Uterus (tissue), 2 donors: ENCODE measurements at regions not wholly inside any gene's neighbourhood (a gene's known extent, or its start where the extent isn't known, plus 50 kb on each side); places are given as distances from the start of the nearest gene placed in this dataset.

Experiments
- CTCF ChIP-seq, 4 experiments: fragments of 200-600 bp in 2 of 4; fragments of 450-650 bp in 2 of 4; sonication (generic) in 2 of 4; IDR thresholded peaks; one replicate each; pipeline ENCODE4 v1.5.1; 2016 to 2019; ENCODE audit warnings: antibody characterized with exemption in 4 of 4, mild to moderate bottlenecking in 2 of 4, moderate library complexity in 1 of 4
- POLR2A ChIP-seq, 2 donors: fragments of 450-650 bp; IDR thresholded peaks; one replicate each; pipeline ENCODE4 v1.6.1; 2016; ENCODE audit warnings: antibody characterized with exemption in 2 of 2, mild to moderate bottlenecking in 1 of 2, moderate library complexity in 1 of 2

- no peak for TF ChIP-seq CTCF (IDR thresholded peaks at IDR 0.05)
- no peak for TF ChIP-seq POLR2A (IDR thresholded peaks at IDR 0.05)
These were observed 93.0 kb upstream of the CTAGE1 start for GRCh38 chr18:22510697-22511096.
